ENCODE measurements at regions not wholly inside any gene's neighbourhood (a gene's known extent, or its start where the extent isn't known, plus 50 kb on each side); places are given as distances from the start of the nearest gene placed in this dataset.

GRCh38 chr6:6748001-6748400 lies 159.5 kb downstream of the LY86 start:
- Histone ChIP-seq H3K4me1 (ENCODE audit: control insufficient read depth, insufficient read depth, low read length, poor library complexity, severe bottlenecking) (no peaks in the 10 kb centered on the region), H3K4me3 (ENCODE audit: insufficient read depth, low read depth, low read length, poor library complexity, severe bottlenecking) (no peak overlapping the region), H3K9me3 (ENCODE audit: control insufficient read depth, low read length) (no peaks in the 10 kb centered on the region), H3K27me3 (replicated peaks; ENCODE audit: control insufficient read depth, insufficient read depth, low read length, poor library complexity, severe bottlenecking) (no peaks in the 10 kb centered on the region), H3K27ac (ENCODE audit: insufficient read depth, low read length, poor library complexity, severe bottlenecking) (no peak overlapping the region), H3K36me3 (ENCODE audit: control insufficient read depth, insufficient read depth, low read length) (no peaks in the 10 kb centered on the region)
- no peak for DNase-seq

- H3K36me3 ChIP-seq (ENCODE audit: control insufficient read depth, insufficient read depth, low read length), result no peaks in the 10 kb centered on the region
- H3K4me3 ChIP-seq (ENCODE audit: insufficient read depth, low read depth, low read length, poor library complexity, severe bottlenecking), result no peak overlapping the region
- H3K27ac ChIP-seq (ENCODE audit: insufficient read depth, low read length, poor library complexity, severe bottlenecking), result no peak overlapping the region
- H3K9me3 ChIP-seq (ENCODE audit: control insufficient read depth, low read length), result no peaks in the 10 kb centered on the region
- no peaks in the 10 kb centered on the region for H3K27me3 ChIP-seq (replicated peaks; ENCODE audit: control insufficient read depth, insufficient read depth, low read length, poor library complexity, severe bottlenecking)
- no peak for DNase-seq
- no peaks in the 10 kb centered on the region for H3K4me1 ChIP-seq (ENCODE audit: control insufficient read depth, insufficient read depth, low read length, poor library complexity, severe bottlenecking)
Measured at GRCh38 chr6:6749702-6750491, 161.4 kb downstream of the LY86 start.

- no peak for DNase-seq
- no peaks in the 10 kb centered on the region for H3K36me3 ChIP-seq (ENCODE audit: control insufficient read depth, insufficient read depth, low read length)
- no peaks in the 10 kb centered on the region for H3K27me3 ChIP-seq (replicated peaks; ENCODE audit: control insufficient read depth, insufficient read depth, low read length, poor library complexity, severe bottlenecking)
- no peaks in the 10 kb centered on the region for H3K9me3 ChIP-seq (ENCODE audit: control insufficient read depth, low read length)
- H3K27ac ChIP-seq (ENCODE audit: insufficient read depth, low read length, poor library complexity, severe bottlenecking), result no peak overlapping the region
- no peaks in the 10 kb centered on the region for H3K4me1 ChIP-seq (ENCODE audit: control insufficient read depth, insufficient read depth, low read length, poor library complexity, severe bottlenecking)
- no peak overlapping the region for H3K4me3 ChIP-seq (ENCODE audit: insufficient read depth, low read depth, low read length, poor library complexity, severe bottlenecking)
Measured at GRCh38 chr6:6750594-6751265, 162.2 kb downstream of the LY86 start.

GRCh38 chr6:6751266-6751596 lies 162.7 kb downstream of the LY86 start:
- no peaks in the 10 kb centered on the region for H3K36me3 ChIP-seq (ENCODE audit: control insufficient read depth, insufficient read depth, low read length)
- no peak overlapping the region for H3K27ac ChIP-seq (ENCODE audit: insufficient read depth, low read length, poor library complexity, severe bottlenecking)
- DNase-seq, result no peak
- H3K9me3 ChIP-seq (ENCODE audit: control insufficient read depth, low read length), result no peaks in the 10 kb centered on the region
- H3K4me3 ChIP-seq (ENCODE audit: insufficient read depth, low read depth, low read length, poor library complexity, severe bottlenecking), result no peak overlapping the region
- H3K4me1 ChIP-seq (ENCODE audit: control insufficient read depth, insufficient read depth, low read length, poor library complexity, severe bottlenecking), result no peaks in the 10 kb centered on the region
- no peaks in the 10 kb centered on the region for H3K27me3 ChIP-seq (replicated peaks; ENCODE audit: control insufficient read depth, insufficient read depth, low read length, poor library complexity, severe bottlenecking)

- Histone ChIP-seq H3K4me3 (ENCODE audit: insufficient read depth, low read depth, low read length, poor library complexity, severe bottlenecking) (no peak overlapping the region), H3K27ac (ENCODE audit: insufficient read depth, low read length, poor library complexity, severe bottlenecking) (no peak overlapping the region), H3K36me3 (ENCODE audit: control insufficient read depth, insufficient read depth, low read length) (no peaks in the 10 kb centered on the region), H3K27me3 (replicated peaks; ENCODE audit: control insufficient read depth, insufficient read depth, low read length, poor library complexity, severe bottlenecking) (no peaks in the 10 kb centered on the region), H3K4me1 (ENCODE audit: control insufficient read depth, insufficient read depth, low read length, poor library complexity, severe bottlenecking) (no peaks in the 10 kb centered on the region), H3K9me3 (ENCODE audit: control insufficient read depth, low read length) (no peaks in the 10 kb centered on the region)
- no peak for DNase-seq
Measured at GRCh38 chr6:6751619-6752023, 163.1 kb downstream of the LY86 start.

GRCh38 chr6:6752129-6752528 lies 163.6 kb downstream of the LY86 start:
- H3K4me3 ChIP-seq (ENCODE audit: insufficient read depth, low read depth, low read length, poor library complexity, severe bottlenecking), result no peak overlapping the region
- no peaks in the 10 kb centered on the region for H3K9me3 ChIP-seq (ENCODE audit: control insufficient read depth, low read length)
- H3K27me3 ChIP-seq (replicated peaks; ENCODE audit: control insufficient read depth, insufficient read depth, low read length, poor library complexity, severe bottlenecking), result no peaks in the 10 kb centered on the region
- no peak for DNase-seq
- H3K27ac ChIP-seq (ENCODE audit: insufficient read depth, low read length, poor library complexity, severe bottlenecking), result no peak overlapping the region
- H3K4me1 ChIP-seq (ENCODE audit: control insufficient read depth, insufficient read depth, low read length, poor library complexity, severe bottlenecking), result no peaks in the 10 kb centered on the region
- H3K36me3 ChIP-seq (ENCODE audit: control insufficient read depth, insufficient read depth, low read length), result no peaks in the 10 kb centered on the region

- H3K4me1 ChIP-seq (ENCODE audit: control insufficient read depth, insufficient read depth, low read length, poor library complexity, severe bottlenecking), result no peaks in the 10 kb centered on the region
- no peak overlapping the region for H3K27ac ChIP-seq (ENCODE audit: insufficient read depth, low read length, poor library complexity, severe bottlenecking)
- no peak overlapping the region for H3K4me3 ChIP-seq (ENCODE audit: insufficient read depth, low read depth, low read length, poor library complexity, severe bottlenecking)
- H3K9me3 ChIP-seq (ENCODE audit: control insufficient read depth, low read length), result no peaks in the 10 kb centered on the region
- no peaks in the 10 kb centered on the region for H3K27me3 ChIP-seq (replicated peaks; ENCODE audit: control insufficient read depth, insufficient read depth, low read length, poor library complexity, severe bottlenecking)
- H3K36me3 ChIP-seq (ENCODE audit: control insufficient read depth, insufficient read depth, low read length), result no peaks in the 10 kb centered on the region
- no peak for DNase-seq
Measured at GRCh38 chr6:6753301-6753700, 164.8 kb downstream of the LY86 start.

- Histone ChIP-seq H3K27ac (ENCODE audit: insufficient read depth, low read length, poor library complexity, severe bottlenecking) (no peak overlapping the region), H3K4me3 (ENCODE audit: insufficient read depth, low read depth, low read length, poor library complexity, severe bottlenecking) (no peak overlapping the region), H3K36me3 (ENCODE audit: control insufficient read depth, insufficient read depth, low read length) (no peaks in the 10 kb centered on the region), H3K9me3 (ENCODE audit: control insufficient read depth, low read length) (no peaks in the 10 kb centered on the region), H3K4me1 (ENCODE audit: control insufficient read depth, insufficient read depth, low read length, poor library complexity, severe bottlenecking) (no peaks in the 10 kb centered on the region), H3K27me3 (replicated peaks; ENCODE audit: control insufficient read depth, insufficient read depth, low read length, poor library complexity, severe bottlenecking) (no peaks in the 10 kb centered on the region)
- no peak for DNase-seq
Measured at GRCh38 chr6:6756526-6756925, 168.0 kb downstream of the LY86 start.

GRCh38 chr6:6758546-6758914 lies 170.0 kb downstream of the LY86 start:
- Histone ChIP-seq H3K27ac (ENCODE audit: insufficient read depth, low read length, poor library complexity, severe bottlenecking) (no peak overlapping the region), H3K4me1 (ENCODE audit: control insufficient read depth, insufficient read depth, low read length, poor library complexity, severe bottlenecking) (no peaks in the 10 kb centered on the region), H3K4me3 (ENCODE audit: insufficient read depth, low read depth, low read length, poor library complexity, severe bottlenecking) (no peak overlapping the region), H3K36me3 (ENCODE audit: control insufficient read depth, insufficient read depth, low read length) (no peaks in the 10 kb centered on the region), H3K27me3 (replicated peaks; ENCODE audit: control insufficient read depth, insufficient read depth, low read length, poor library complexity, severe bottlenecking) (no peaks in the 10 kb centered on the region), H3K9me3 (ENCODE audit: control insufficient read depth, low read length) (no peaks in the 10 kb centered on the region)
- no peak for DNase-seq

GRCh38 chr6:6758915-6759654 lies 170.6 kb downstream of the LY86 start:
- Histone ChIP-seq H3K27ac (ENCODE audit: insufficient read depth, low read length, poor library complexity, severe bottlenecking) (no peak overlapping the region), H3K9me3 (ENCODE audit: control insufficient read depth, low read length) (no peaks in the 10 kb centered on the region), H3K27me3 (replicated peaks; ENCODE audit: control insufficient read depth, insufficient read depth, low read length, poor library complexity, severe bottlenecking) (no peaks in the 10 kb centered on the region), H3K4me3 (ENCODE audit: insufficient read depth, low read depth, low read length, poor library complexity, severe bottlenecking) (no peak overlapping the region), H3K4me1 (ENCODE audit: control insufficient read depth, insufficient read depth, low read length, poor library complexity, severe bottlenecking) (no peaks in the 10 kb centered on the region), H3K36me3 (ENCODE audit: control insufficient read depth, insufficient read depth, low read length) (no peaks in the 10 kb centered on the region)
- no peak for DNase-seq

Data from effector memory CD4-positive, alpha-beta T cell (primary cell).